ENCODE measurements at regions not wholly inside any gene's neighbourhood (a gene's known extent, or its start where the extent isn't known, plus 50 kb on each side); places are given as distances from the start of the nearest gene placed in this dataset.

DNA sequence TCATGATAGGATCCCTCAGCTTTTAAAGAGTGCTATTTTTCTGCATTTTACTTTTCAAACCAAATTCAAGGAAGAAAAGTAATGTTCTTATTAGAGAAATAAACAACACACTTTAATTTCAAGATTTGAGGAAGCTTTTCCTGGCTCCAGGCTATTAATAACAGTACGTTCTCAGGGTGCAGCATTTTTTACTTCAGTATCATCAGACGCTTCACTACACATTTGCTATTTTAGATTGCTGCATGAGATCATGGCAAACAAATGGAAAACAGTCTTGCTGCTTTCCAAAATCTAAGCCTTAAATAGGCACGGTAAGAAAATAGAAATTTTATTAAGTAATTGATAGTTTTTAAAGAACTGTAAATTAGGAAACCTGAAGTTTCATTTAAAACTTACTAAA lies 253.6 kb upstream of the EXOC2 start:
- Histone ChIP-seq H3K4me2 (ENCODE audit: insufficient read depth, low read length) (no peak overlapping the region), H3K27ac (ENCODE audit: low read depth, low read length) (no peak overlapping the region), H3K79me2 (ENCODE audit: insufficient read depth, low read length) (no peaks in the 10 kb centered on the region), H3K4me3 (ENCODE audit: insufficient read depth, low read length) (no peak overlapping the region), H3K4me1 (ENCODE audit: insufficient read depth, low read length) (no peaks in the 10 kb centered on the region), H3K36me3 (ENCODE audit: insufficient read depth, low read length) (no peaks in the 10 kb centered on the region), H3K27me3 (ENCODE audit: insufficient read depth, low read length) (no peaks in the 10 kb centered on the region), H2AFZ (ENCODE audit: low read length) (no peak overlapping the region), H3K9me3 (ENCODE audit: low read depth, low read length) (no peaks in the 10 kb centered on the region), H4K20me1 (ENCODE audit: insufficient read depth, low read length) (no peaks in the 10 kb centered on the region)
- TF ChIP-seq, protein P1, sequence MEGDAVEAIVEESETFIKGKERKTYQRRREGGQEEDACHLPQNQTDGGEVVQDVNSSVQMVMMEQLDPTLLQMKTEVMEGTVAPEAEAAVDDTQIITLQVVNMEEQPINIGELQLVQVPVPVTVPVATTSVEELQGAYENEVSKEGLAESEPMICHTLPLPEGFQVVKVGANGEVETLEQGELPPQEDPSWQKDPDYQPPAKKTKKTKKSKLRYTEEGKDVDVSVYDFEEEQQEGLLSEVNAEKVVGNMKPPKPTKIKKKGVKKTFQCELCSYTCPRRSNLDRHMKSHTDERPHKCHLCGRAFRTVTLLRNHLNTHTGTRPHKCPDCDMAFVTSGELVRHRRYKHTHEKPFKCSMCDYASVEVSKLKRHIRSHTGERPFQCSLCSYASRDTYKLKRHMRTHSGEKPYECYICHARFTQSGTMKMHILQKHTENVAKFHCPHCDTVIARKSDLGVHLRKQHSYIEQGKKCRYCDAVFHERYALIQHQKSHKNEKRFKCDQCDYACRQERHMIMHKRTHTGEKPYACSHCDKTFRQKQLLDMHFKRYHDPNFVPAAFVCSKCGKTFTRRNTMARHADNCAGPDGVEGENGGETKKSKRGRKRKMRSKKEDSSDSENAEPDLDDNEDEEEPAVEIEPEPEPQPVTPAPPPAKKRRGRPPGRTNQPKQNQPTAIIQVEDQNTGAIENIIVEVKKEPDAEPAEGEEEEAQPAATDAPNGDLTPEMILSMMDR (IDR thresholded peaks at IDR 0.05; ENCODE audit: extremely low read depth, low read depth, low read length) = no peak
- DNase-seq (ENCODE audit: insufficient read length, low spot score, missing footprints) = no peak

DNA sequence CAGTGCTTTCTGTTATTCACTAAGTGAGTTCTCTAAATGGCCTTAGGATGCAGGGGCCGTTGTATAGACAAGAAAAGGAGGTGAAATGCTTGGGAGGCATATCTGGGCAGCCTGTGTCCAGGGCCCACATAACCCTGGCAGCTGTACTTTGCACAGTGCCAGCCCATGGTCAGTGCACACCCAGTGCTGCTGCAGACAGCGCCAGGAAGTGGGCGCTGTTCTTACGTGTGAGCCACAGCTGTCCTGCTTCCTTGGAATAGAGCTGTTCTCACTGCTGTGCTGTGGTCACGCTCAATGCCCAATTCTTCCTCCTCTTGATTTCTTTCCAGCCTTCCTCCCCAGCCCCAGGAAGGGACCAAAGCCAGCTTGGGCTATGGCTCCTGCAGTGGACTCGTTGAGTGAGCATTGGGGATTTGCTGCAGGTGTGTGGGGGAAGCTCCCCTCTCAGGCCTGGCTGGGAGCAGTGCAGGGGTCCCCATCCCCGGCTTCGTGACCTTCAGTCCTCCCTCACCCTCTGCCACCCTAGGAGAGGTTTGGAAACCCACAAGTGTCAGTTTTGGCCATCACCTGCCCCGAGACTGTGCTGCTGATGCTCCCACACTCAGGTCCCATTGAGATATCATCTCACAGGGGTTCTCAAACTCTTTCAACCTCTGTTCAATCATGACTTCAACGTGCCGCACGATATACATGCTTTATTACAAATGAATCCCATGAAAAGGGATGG lies 246.8 kb upstream of the EXOC2 start:
- H3K4me2 ChIP-seq (ENCODE audit: insufficient read depth, low read length) = no peak overlapping the region
- H3K27ac ChIP-seq (ENCODE audit: low read depth, low read length) = no peak overlapping the region
- no peaks in the 10 kb centered on the region for H3K4me1 ChIP-seq (ENCODE audit: insufficient read depth, low read length)
- H3K27me3 ChIP-seq (ENCODE audit: insufficient read depth, low read length) = no peaks in the 10 kb centered on the region
- H3K79me2 ChIP-seq (ENCODE audit: insufficient read depth, low read length) = no peaks in the 10 kb centered on the region
- no peaks in the 10 kb centered on the region for H3K9me3 ChIP-seq (ENCODE audit: low read depth, low read length)
- no peak for DNase-seq (ENCODE audit: insufficient read length, low spot score, missing footprints)
- TF ChIP-seq, protein P1 (IDR thresholded peaks at IDR 0.05; ENCODE audit: extremely low read depth, low read depth, low read length) = no peak
- no peak overlapping the region for H3K4me3 ChIP-seq (ENCODE audit: insufficient read depth, low read length)
- no peaks in the 10 kb centered on the region for H4K20me1 ChIP-seq (ENCODE audit: insufficient read depth, low read length)
- H2AFZ ChIP-seq (ENCODE audit: low read length) = no peak overlapping the region
- H3K36me3 ChIP-seq (ENCODE audit: insufficient read depth, low read length) = no peaks in the 10 kb centered on the region

DNA sequence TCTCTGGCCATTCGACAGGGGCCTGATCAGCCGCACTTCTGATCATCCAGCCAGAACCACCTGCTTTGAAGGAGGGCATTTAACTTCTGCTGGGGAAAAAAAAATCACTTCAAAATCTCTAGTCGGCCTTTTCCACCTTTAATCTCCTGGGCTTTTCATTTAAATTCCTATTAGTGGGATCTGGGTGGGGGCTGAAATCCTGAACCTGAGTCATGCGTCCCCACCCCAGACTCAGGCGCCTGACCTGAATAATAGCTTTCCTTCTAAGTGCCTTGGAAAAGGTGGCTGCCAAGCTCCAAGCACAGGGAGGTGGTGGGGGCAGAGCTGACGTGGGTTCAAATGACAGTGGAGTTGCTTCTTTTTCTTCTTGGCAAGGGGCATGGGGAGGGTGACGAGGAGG lies 246.0 kb upstream of the EXOC2 start:
- no peak for DNase-seq (ENCODE audit: insufficient read length, low spot score, missing footprints)
- no peaks in the 10 kb centered on the region for H3K36me3 ChIP-seq (ENCODE audit: insufficient read depth, low read length)
- TF ChIP-seq, protein P1 (IDR thresholded peaks at IDR 0.05; ENCODE audit: extremely low read depth, low read depth, low read length) = no peak

DNA sequence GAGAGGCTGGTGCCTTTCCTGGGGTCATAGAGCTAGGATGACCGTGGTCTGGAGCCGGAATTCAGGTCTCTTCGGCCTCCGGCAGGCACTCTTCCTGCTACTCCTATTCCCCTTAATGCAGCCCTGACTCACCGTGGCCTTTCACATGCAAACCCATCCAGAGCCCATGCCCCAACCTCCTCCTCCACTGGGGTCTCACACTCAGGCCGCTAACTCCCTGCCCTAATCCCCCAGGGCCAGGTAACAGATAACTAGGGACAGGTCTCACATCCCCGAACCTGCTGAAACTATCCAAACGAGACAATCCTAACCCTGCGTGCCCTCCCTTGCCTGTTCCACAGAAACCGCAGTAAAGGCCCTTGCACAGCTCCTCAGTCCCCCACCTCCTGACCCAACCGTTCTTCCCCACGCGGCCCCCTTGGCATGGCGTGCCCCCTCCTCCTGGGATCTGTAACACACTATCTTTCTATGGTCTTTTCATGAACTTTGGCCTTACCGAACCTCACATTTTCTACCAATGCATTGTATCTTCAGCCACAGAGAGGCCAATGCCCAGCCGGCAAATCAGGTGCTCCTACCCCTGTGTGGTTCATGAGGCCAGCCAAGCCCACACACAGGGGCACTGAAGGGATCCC lies 245.4 kb upstream of the EXOC2 start:
- H4K20me1 ChIP-seq (ENCODE audit: insufficient read depth, low read length) = no peaks in the 10 kb centered on the region
- H3K36me3 ChIP-seq (ENCODE audit: insufficient read depth, low read length) = no peaks in the 10 kb centered on the region
- no peak overlapping the region for H3K4me2 ChIP-seq (ENCODE audit: insufficient read depth, low read length)
- no peaks in the 10 kb centered on the region for H3K9me3 ChIP-seq (ENCODE audit: low read depth, low read length)
- no peak overlapping the region for H2AFZ ChIP-seq (ENCODE audit: low read length)
- TF ChIP-seq, protein P1 (IDR thresholded peaks at IDR 0.05; ENCODE audit: extremely low read depth, low read depth, low read length) = no peak
- H3K27me3 ChIP-seq (ENCODE audit: insufficient read depth, low read length) = no peaks in the 10 kb centered on the region
- no peaks in the 10 kb centered on the region for H3K79me2 ChIP-seq (ENCODE audit: insufficient read depth, low read length)
- DNase-seq (ENCODE audit: insufficient read length, low spot score, missing footprints) = no peak
- no peaks in the 10 kb centered on the region for H3K4me1 ChIP-seq (ENCODE audit: insufficient read depth, low read length)
- H3K27ac ChIP-seq (ENCODE audit: low read depth, low read length) = no peak overlapping the region
- H3K4me3 ChIP-seq (ENCODE audit: insufficient read depth, low read length) = no peak overlapping the region

More for the DNA sequence above, 246.0 kb upstream of the EXOC2 start:
- Histone ChIP-seq H3K4me3 (ENCODE audit: insufficient read depth, low read length) (no peak overlapping the region), H3K4me2 (ENCODE audit: insufficient read depth, low read length) (no peak overlapping the region), H3K27me3 (ENCODE audit: insufficient read depth, low read length) (no peaks in the 10 kb centered on the region), H3K9me3 (ENCODE audit: low read depth, low read length) (no peaks in the 10 kb centered on the region), H2AFZ (ENCODE audit: low read length) (no peak overlapping the region), H3K27ac (ENCODE audit: low read depth, low read length) (no peak overlapping the region), H3K79me2 (ENCODE audit: insufficient read depth, low read length) (no peaks in the 10 kb centered on the region), H3K4me1 (ENCODE audit: insufficient read depth, low read length) (no peaks in the 10 kb centered on the region), H4K20me1 (ENCODE audit: insufficient read depth, low read length) (no peaks in the 10 kb centered on the region)

All from osteoblast (primary cell).